ENCODE measurements at regions not wholly inside any gene's neighbourhood (a gene's known extent, or its start where the extent isn't known, plus 50 kb on each side); places are given as distances from the start of the nearest gene placed in this dataset.

DNA sequence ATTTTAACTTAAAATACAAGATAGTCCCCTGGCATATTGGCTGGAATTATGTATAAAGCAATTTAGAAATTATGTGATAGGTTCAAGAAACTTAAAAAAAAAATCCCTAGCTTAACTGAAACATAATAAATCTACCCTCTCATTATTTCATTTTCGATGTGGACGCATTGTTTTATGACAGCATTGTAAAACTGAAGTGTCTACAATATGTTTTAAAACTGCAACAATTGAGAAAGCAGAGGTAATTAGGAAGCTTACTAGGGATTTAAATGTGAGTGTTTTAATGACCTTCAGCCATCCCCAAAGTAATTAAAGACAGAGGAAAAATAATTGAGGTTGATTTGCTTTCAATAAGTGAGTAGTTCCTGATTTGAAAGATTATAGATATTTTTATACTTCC lies 776.0 kb downstream of the TBC1D32 start:
- TF ChIP-seq TAF1 (IDR thresholded peaks at IDR 0.05; ENCODE audit: borderline replicate concordance, low read depth, low read length), result no peak
- no peak for TF ChIP-seq POLR2A (IDR thresholded peaks at IDR 0.05; ENCODE audit: low read depth, low read length)
- TF ChIP-seq POLR2AphosphoS5 (IDR thresholded peaks at IDR 0.05; ENCODE audit: low read depth, low read length), result no peak
- DNase-seq (ENCODE audit: insufficient read length) (no peak), FAIRE-seq (no peak)

DNA sequence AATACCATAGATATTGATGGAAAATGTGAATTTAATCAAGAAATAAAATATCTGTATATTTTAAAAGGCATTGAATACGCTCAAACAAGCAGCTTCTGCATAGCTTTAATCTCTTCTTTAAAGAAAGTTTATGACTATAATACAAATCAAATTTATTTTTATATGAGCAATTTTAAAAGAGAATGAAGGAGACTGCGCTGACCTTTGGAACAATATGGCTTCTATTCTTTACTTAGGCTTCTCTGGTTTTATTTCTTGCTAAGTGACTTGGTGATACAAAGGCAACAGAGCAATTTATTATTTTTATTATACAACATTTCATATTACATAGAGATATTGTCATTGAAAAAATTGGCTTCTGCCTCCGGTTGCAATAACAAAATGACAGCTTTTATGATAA lies 776.7 kb downstream of the TBC1D32 start:
- FAIRE-seq (no peak), DNase-seq (ENCODE audit: insufficient read length) (no peak)
- TF ChIP-seq TAF1 (IDR thresholded peaks at IDR 0.05; ENCODE audit: borderline replicate concordance, low read depth, low read length) (no peak), POLR2AphosphoS5 (IDR thresholded peaks at IDR 0.05; ENCODE audit: low read depth, low read length) (no peak)

DNA sequence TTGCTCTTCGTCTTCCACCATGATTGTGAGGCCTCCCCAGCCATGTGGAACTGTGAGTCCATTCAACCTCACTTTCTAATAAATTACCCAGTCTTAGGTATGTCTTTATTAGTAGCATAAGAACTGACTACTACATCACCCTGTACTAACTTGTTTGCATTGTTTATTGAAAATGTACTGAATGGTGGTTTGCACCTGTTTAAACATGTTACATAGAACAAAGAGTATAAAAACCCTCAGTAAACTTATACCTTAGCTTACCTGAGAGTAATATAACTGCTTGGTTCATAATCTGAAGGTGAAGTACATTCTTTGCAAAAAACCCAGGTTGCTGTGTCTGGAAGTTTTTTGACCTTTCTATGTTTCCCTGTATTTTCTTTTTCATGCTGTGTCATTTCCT lies 777.8 kb downstream of the TBC1D32 start:
- no peak for TF ChIP-seq POLR2A (IDR thresholded peaks at IDR 0.05; ENCODE audit: low read depth, low read length)
- TF ChIP-seq POLR2AphosphoS5 (IDR thresholded peaks at IDR 0.05; ENCODE audit: low read depth, low read length), result no peak
- TF ChIP-seq TAF1 (IDR thresholded peaks at IDR 0.05; ENCODE audit: borderline replicate concordance, low read depth, low read length), result no peak
- FAIRE-seq (no peak), DNase-seq (ENCODE audit: insufficient read length) (no peak)

DNA sequence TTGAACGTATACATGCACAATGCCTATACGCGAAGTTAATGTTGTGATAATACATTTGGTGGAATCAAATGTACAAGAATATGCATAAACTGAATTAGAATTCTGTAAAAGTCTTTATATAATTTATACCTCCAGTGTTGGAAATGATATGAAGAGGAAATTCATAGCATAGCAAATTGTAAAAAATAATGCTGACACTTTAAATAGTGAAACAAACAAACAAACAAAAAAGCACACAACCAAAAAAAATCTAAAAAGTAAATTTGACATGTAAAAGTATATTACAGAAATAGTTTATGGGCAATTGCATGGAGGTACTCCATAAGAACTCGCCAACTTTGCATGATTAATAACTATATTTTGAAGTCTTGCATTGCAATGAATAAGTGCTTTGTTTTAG lies 780.9 kb downstream of the TBC1D32 start:
- TF ChIP-seq POLR2AphosphoS5 (IDR thresholded peaks at IDR 0.05; ENCODE audit: low read depth, low read length) (no peak), TAF1 (IDR thresholded peaks at IDR 0.05; ENCODE audit: borderline replicate concordance, low read depth, low read length) (no peak), POLR2A (IDR thresholded peaks at IDR 0.05; ENCODE audit: low read depth, low read length) (no peak)
- FAIRE-seq (no peak), DNase-seq (ENCODE audit: insufficient read length) (no peak)

DNA sequence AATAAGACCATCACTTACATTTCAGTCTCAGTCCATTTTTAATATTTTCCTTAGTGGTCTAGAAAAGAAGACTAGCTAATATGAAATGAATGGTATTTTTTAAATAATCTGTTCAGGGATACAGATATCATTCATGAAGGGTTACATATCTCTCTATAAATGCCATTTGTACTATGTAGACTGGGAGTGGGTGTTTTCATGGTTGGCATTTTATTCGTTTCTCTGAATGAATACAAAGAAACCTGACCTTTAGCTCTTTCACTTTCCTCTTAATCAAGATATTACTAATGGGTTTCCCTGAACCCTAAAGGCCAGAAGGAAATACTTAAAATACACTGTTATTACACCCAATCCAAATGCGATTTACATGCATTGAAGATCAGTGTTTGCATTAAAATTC lies 788.9 kb downstream of the TBC1D32 start:
- FAIRE-seq (no peak), DNase-seq (ENCODE audit: insufficient read length) (no peak)
- TF ChIP-seq TAF1 (IDR thresholded peaks at IDR 0.05; ENCODE audit: borderline replicate concordance, low read depth, low read length), result no peak
- no peak for TF ChIP-seq POLR2A (IDR thresholded peaks at IDR 0.05; ENCODE audit: low read depth, low read length)
- TF ChIP-seq POLR2AphosphoS5 (IDR thresholded peaks at IDR 0.05; ENCODE audit: low read depth, low read length), result no peak

DNA sequence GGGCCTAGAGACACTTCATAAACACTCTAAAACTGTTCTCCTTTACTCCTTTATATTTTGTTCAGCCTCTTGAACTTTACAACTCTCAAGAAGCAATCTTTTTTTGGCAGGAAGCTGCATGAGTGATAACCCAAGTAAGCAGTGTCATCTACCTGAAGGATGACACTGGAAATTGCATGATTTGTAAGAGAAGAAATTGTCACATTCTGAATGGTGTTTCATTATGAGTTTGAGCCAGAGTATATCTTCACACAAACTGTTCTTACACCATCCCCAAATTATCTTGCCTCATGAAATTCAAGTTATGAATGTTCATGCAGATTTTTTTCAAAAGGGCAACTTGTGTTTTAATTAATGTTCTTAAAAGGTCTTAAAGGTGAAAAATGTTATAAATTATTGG lies 799.3 kb downstream of the TBC1D32 start:
- no peak for TF ChIP-seq POLR2A (IDR thresholded peaks at IDR 0.05; ENCODE audit: low read depth, low read length)
- TF ChIP-seq POLR2AphosphoS5 (IDR thresholded peaks at IDR 0.05; ENCODE audit: low read depth, low read length), result no peak
- no peak for TF ChIP-seq TAF1 (IDR thresholded peaks at IDR 0.05; ENCODE audit: borderline replicate concordance, low read depth, low read length)
- DNase-seq (ENCODE audit: insufficient read length) (no peak), FAIRE-seq (no peak)

DNA sequence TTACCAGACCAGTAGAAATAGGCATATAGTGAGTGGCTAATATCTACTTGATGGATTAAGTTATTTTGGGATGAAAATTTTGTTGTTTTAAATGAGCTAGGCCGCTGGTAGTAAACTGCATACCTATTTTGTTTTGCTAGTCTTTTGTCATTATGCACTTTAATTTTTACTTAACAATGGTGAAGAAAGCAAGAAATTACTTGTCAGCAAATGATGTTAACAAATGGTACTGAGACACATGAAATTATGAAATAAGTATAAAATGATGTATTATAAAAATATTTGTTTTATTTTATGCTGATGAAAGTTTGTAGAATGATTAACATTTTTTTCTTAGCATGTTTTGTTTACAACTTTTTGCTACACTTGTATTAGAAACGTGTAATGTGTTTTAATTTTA lies 807.7 kb downstream of the TBC1D32 start:
- FAIRE-seq (no peak), DNase-seq (ENCODE audit: insufficient read length) (no peak)
- TF ChIP-seq POLR2A (IDR thresholded peaks at IDR 0.05; ENCODE audit: low read depth, low read length) (no peak), TAF1 (IDR thresholded peaks at IDR 0.05; ENCODE audit: borderline replicate concordance, low read depth, low read length) (no peak), POLR2AphosphoS5 (IDR thresholded peaks at IDR 0.05; ENCODE audit: low read depth, low read length) (no peak)

DNA sequence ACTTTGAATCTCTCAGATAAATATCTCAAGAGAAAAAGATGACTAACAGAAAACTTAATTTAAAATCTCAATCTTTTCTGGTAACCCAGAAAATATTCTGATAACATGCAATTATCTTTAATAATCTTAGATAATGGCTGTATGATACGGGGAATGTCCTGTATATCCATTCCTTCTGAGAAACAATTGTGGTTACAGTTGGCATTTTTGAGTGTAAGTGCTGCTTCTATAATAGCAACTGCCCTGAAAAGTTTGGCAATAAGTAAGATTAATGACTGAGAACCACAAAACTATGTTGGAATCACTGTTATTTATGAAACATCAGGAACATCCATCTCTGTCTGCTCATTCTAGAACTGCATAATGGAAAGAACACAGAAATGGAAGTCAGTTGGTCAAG lies 819.7 kb downstream of the TBC1D32 start:
- FAIRE-seq (no peak), DNase-seq (ENCODE audit: insufficient read length) (no peak)
- TF ChIP-seq POLR2AphosphoS5 (IDR thresholded peaks at IDR 0.05; ENCODE audit: low read depth, low read length) (no peak), POLR2A (IDR thresholded peaks at IDR 0.05; ENCODE audit: low read depth, low read length) (no peak), TAF1 (IDR thresholded peaks at IDR 0.05; ENCODE audit: borderline replicate concordance, low read depth, low read length) (no peak)

DNA sequence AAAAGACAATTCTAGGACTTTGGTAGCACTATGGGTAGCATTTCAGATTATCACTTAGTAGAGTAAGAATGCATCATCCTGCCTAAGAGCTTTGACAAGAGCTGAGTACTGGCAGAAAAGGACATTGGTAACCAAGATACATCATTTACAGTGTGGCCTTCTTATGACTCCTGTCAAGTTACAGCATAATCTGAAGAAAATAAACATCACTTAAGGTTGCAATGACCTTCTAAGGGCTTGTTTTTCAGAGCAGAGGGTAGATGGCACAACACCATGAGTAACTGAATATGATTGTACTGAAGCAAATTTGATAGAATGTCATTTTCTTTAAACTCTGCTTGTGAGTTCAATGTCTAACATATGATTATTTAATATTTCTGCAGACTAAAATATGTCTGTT lies 822.6 kb downstream of the TBC1D32 start:
- TF ChIP-seq POLR2AphosphoS5 (IDR thresholded peaks at IDR 0.05; ENCODE audit: low read depth, low read length) (no peak), TAF1 (IDR thresholded peaks at IDR 0.05; ENCODE audit: borderline replicate concordance, low read depth, low read length) (no peak), POLR2A (IDR thresholded peaks at IDR 0.05; ENCODE audit: low read depth, low read length) (no peak)
- DNase-seq (ENCODE audit: insufficient read length) (no peak), FAIRE-seq (no peak)

DNA sequence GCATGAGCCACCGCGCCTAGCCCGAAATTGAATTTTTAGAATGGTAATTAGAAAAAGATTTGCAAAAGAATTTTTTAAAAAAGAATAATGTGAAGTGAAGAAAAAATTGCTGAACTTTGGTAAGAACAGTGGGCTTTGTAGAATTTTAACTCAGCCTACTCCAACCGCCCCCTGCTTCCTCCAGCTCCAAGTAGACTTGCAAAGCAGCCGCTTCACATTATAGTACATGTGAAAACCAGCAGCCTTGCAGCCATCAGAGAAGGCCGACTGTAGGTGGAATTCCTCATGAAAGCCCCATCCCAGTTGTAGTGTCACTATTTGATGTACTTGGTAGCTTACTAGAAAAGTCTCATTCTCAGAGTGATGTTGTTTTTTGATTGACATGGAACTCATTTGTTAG lies 835.6 kb downstream of the TBC1D32 start:
- FAIRE-seq, result no peak

DNA sequence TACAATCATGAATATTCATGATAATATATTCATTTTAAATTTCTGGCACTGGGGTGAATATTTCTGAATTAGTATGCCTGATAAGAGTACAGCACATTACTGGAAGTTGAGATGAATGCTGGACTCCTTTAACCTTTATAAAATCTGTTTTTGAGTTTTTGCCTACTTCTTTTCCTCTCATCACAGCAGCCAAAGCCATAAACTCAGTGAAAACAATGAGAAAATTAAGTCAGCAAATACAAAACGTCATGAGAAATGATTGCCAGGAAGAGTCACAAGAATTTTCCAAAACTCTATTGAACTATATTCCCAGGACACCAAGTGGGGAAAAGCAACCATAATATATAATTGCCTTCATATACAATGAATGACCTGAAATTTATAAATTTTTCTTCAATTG lies 837.6 kb downstream of the TBC1D32 start:
- FAIRE-seq (no peak), DNase-seq (ENCODE audit: insufficient read length) (no peak)
- TF ChIP-seq TAF1 (IDR thresholded peaks at IDR 0.05; ENCODE audit: borderline replicate concordance, low read depth, low read length) (no peak), POLR2A (IDR thresholded peaks at IDR 0.05; ENCODE audit: low read depth, low read length) (no peak), POLR2AphosphoS5 (IDR thresholded peaks at IDR 0.05; ENCODE audit: low read depth, low read length) (no peak)

More for the DNA sequence above, 835.6 kb downstream of the TBC1D32 start:
- DNase-seq (ENCODE audit: insufficient read length), result no peak
- TF ChIP-seq POLR2AphosphoS5 (IDR thresholded peaks at IDR 0.05; ENCODE audit: low read depth, low read length), result no peak
- TF ChIP-seq TAF1 (IDR thresholded peaks at IDR 0.05; ENCODE audit: borderline replicate concordance, low read depth, low read length), result no peak
- TF ChIP-seq POLR2A (IDR thresholded peaks at IDR 0.05; ENCODE audit: low read depth, low read length), result no peak

DNA sequence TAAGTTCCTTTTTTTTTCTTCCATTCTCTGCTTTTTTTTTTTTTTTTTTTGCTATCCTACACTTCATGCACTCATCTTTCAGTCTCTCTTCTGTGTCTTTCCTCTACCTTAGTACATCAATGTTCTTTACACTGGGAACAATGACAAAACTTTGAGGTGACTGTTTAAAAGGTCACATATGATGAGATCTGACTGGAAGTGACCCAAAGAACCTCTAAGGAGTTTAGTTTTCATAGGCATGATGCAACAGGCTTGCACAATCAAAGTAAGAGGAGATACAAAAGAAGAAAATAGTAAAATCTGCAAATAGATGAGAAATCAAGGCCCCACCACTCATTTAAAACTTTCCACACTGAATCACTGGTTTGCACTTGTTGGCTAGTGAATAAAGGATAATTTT lies 840.8 kb downstream of the TBC1D32 start:
- TF ChIP-seq POLR2AphosphoS5 (IDR thresholded peaks at IDR 0.05; ENCODE audit: low read depth, low read length), result no peak
- no peak for TF ChIP-seq TAF1 (IDR thresholded peaks at IDR 0.05; ENCODE audit: borderline replicate concordance, low read depth, low read length)
- no peak for TF ChIP-seq POLR2A (IDR thresholded peaks at IDR 0.05; ENCODE audit: low read depth, low read length)
- FAIRE-seq, result no peak
- DNase-seq (ENCODE audit: insufficient read length), result no peak

DNA sequence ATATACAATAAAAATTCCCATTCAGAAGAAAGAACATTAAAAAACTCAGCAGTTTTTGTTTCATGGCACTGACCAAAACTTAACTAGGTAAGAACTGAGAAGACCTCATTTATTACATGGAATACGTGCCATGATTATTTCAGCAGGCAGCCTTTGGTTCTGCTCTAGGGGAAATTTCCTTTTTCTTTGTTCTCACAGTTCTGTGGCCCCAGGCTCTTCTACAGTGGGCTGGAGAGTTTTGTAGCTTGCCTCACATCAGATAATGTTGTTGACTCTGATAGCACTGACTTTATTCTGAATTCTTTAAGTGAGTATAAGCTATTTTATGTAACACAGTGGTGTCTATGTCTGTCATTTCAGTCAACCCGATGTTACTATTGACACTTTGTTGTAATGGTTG lies 844.3 kb downstream of the TBC1D32 start:
- no peak for FAIRE-seq
- no peak for DNase-seq (ENCODE audit: insufficient read length)
- TF ChIP-seq POLR2A (IDR thresholded peaks at IDR 0.05; ENCODE audit: low read depth, low read length) (no peak), TAF1 (IDR thresholded peaks at IDR 0.05; ENCODE audit: borderline replicate concordance, low read depth, low read length) (no peak), POLR2AphosphoS5 (IDR thresholded peaks at IDR 0.05; ENCODE audit: low read depth, low read length) (no peak)
